Brain microvascular endothelial cell (primary cell): ENCODE measurements at regions not wholly inside any gene's neighbourhood (a gene's known extent, or its start where the extent isn't known, plus 50 kb on each side); places are given as distances from the start of the nearest gene placed in this dataset.
A peak's percentile ranks its signal among the peaks of the same experiment; 100 is the strongest.

Experiments used
- DNase-seq: peaks from one replicate; pipeline ENCODE4 v3.0.0-alpha.2; 2020
- H3K27ac ChIP-seq: fragments of 250-450 bp; sonication (Bioruptor Pico); 2 replicates; pipeline ENCODE4 v1.5.1; 2020; ENCODE audit warnings: mild to moderate bottlenecking, moderate library complexity
- H3K27me3 ChIP-seq: fragments of 250-450 bp; sonication (Bioruptor Pico); replicated peaks from 2 replicates; pipeline ENCODE4 v1.5.1; 2020; ENCODE audit warnings: mild to moderate bottlenecking
- H3K36me3 ChIP-seq: fragments of 250-450 bp; sonication (Bioruptor Pico); replicated peaks from 2 replicates; pipeline ENCODE4 v1.5.1; 2020; ENCODE audit warnings: mild to moderate bottlenecking
- H3K4me3 ChIP-seq: 2 replicates; pipeline ENCODE4 v1.5.1; 2011; ENCODE audit warnings: low read depth, mild to moderate bottlenecking, control low read depth, low read length, moderate library complexity
- in situ Hi-C: cut with HindIII; loops from 2 replicates; pipeline ENCODE4 v1.10.0; 2017; ENCODE audit warnings: low sequenced_read_pairs, low pct_ligation_motif_present
- TF ChIP-seq, protein P1 (sequence below): IDR thresholded peaks from 2 replicates; pipeline ENCODE4 v1.5.1; 2011; ENCODE audit warnings: low read depth, mild to moderate bottlenecking, moderate library complexity, low read length, control low read depth, inconsistent platforms; ENCODE audit errors: missing control alignments

DNA sequence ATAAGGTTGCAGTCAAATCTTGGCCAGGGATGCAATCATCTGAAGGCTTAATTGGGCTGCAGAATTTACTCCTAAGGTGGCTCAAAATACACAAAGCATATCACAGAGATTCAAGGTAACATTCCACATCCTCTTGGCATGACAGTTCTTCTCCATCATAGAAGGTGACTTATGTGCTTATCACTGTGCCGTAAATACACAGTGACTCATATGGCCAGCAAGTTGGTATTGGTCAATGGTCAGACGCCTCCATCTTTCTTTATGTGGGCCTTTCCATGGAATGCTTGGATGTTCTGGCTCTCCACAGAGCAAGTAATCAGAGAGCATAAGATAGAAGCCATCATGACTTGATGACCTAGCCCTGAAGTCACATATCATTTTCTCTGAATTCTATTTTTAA is 168.8 kb upstream of the ST8SIA2 start:
- in situ Hi-C loops: no loop called here
- no peaks in the 10 kb centered on the region for H3K27me3 ChIP-seq
- no peak for DNase-seq
- TF ChIP-seq, protein P1, sequence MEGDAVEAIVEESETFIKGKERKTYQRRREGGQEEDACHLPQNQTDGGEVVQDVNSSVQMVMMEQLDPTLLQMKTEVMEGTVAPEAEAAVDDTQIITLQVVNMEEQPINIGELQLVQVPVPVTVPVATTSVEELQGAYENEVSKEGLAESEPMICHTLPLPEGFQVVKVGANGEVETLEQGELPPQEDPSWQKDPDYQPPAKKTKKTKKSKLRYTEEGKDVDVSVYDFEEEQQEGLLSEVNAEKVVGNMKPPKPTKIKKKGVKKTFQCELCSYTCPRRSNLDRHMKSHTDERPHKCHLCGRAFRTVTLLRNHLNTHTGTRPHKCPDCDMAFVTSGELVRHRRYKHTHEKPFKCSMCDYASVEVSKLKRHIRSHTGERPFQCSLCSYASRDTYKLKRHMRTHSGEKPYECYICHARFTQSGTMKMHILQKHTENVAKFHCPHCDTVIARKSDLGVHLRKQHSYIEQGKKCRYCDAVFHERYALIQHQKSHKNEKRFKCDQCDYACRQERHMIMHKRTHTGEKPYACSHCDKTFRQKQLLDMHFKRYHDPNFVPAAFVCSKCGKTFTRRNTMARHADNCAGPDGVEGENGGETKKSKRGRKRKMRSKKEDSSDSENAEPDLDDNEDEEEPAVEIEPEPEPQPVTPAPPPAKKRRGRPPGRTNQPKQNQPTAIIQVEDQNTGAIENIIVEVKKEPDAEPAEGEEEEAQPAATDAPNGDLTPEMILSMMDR: no peak
- no peaks in the 10 kb centered on the region for H3K36me3 ChIP-seq
- H3K27ac ChIP-seq: no peak overlapping the region
- H3K4me3 ChIP-seq: no peak overlapping the region

DNA sequence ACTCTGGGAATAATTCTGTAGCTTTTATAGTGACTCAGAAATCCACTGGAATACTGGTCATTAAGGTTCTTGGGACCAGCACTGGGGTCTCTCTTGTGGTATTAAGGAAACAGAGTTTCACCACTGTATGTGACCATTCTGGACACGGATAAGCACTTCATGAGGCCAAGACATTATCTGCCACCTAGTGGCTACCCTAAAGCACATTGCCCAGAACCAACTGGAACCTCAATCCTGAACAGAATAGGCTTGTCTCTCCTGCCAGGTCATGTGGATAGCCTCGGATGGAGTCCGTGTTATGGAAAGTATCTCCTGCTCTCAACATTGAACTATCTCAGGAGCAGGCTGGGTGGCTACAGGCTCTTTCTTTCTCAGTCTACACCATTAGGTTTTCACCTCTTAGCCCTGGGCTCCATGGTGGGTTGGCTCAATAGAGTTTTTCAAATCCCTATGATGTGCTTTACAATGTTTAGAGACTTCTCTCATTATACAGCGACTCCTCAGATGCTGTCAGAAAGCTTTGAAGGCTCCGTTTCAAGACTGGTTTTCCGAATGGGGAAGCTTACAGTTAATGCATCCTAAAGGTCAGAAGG is 167.6 kb upstream of the ST8SIA2 start:
- no peak overlapping the region for H3K27ac ChIP-seq
- DNase-seq: no peak
- no peaks in the 10 kb centered on the region for H3K36me3 ChIP-seq
- H3K4me3 ChIP-seq: no peak overlapping the region
- no peaks in the 10 kb centered on the region for H3K27me3 ChIP-seq
- in situ Hi-C loops: no loop called here
- TF ChIP-seq, protein P1: peak; percentile 25

DNA sequence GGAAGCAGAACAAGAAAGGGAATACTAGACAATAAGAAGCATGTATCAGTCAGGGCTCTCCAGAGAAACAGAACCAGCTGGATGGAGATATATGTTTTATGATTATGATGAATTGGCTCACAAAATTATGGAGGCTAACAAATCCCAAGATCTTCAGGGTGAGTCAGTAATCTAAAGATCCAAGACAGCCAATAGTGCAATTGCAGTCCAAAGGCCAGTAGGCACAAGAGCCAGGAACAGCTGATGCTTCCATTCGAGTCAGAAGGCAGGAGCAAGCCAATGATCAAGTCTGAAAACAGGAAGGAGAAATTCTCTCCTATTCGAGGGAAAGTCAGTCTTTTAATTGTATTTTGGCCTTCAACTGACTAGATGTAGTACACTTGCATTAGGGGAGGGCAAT is 164.9 kb upstream of the ST8SIA2 start:
- in situ Hi-C loops: no loop called here
- no peaks in the 10 kb centered on the region for H3K27me3 ChIP-seq

DNA sequence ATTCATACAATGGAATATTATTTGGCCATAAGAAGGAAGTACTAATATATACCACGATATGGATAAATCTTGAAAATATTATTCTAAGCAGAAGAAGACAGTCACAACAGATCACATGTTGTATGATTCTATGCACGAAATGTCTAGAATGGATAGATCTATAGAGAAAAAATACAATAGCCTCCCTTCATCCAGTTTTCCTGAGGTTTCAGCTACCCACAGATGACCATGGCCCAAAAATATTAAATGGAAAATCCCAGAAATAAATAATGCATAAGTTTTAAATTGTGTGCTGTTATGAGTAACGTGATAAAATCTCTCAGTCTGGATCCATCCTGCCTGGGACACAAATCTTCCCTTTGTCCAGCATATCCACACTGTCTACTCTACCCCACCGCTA is 162.2 kb upstream of the ST8SIA2 start:
- Histone ChIP-seq H3K27ac (no peak overlapping the region), H3K27me3 (no peaks in the 10 kb centered on the region), H3K4me3 (no peak overlapping the region), H3K36me3 (no peaks in the 10 kb centered on the region)
- TF ChIP-seq, protein P1: no peak
- no peak for DNase-seq
- in situ Hi-C loops: no loop called here

More for the DNA sequence above, 164.9 kb upstream of the ST8SIA2 start:
- Histone ChIP-seq H3K4me3 (no peak overlapping the region), H3K27ac (no peak overlapping the region), H3K36me3 (no peaks in the 10 kb centered on the region)
- DNase-seq: no peak
- TF ChIP-seq, protein P1: no peak

DNA sequence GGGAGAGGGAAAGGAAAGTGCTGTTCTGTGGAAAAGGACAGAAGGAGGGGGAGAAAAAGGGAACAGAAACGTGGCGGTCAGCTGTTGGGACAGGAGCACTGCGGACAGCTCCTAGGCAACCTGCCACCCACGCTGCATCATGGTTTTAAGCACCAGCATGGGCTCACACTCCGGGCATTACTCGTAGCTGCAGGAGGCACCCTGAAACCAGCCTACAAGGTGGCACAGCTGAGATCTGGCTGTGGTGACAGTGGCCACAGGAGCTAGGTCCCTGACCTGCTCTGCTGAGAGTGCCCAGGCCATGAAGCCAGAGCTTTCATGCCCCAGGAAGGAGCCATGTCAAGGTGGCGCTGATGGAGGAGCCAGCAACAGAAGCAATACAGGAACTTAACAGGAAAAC is 161.4 kb upstream of the ST8SIA2 start:
- in situ Hi-C loops: no loop called here
- no peaks in the 10 kb centered on the region for H3K36me3 ChIP-seq

More for the DNA sequence above, 161.4 kb upstream of the ST8SIA2 start:
- TF ChIP-seq, protein P1: no peak
- no peak for DNase-seq
- Histone ChIP-seq H3K4me3 (no peak overlapping the region), H3K27ac (no peak overlapping the region), H3K27me3 (no peaks in the 10 kb centered on the region)
